SJCRH30 (cell line): ENCODE measurements at regions not wholly inside any gene's neighbourhood (a gene's known extent, or its start where the extent isn't known, plus 50 kb on each side); places are given as distances from the start of the nearest gene placed in this dataset.
"Not testable (repeated sequence)": the region's sequence is repeated elsewhere in the genome, so short reads cannot be mapped to it uniquely, and the experiment has no call there.

ENCODE experiments used
- DNase-seq, 2 experiments: peaks; one replicate each; pipeline ENCODE4 v3.0.0-alpha.2; 2015 to 2020
- H3K27ac ChIP-seq: fragments of 250-450 bp; sonication (Bioruptor Pico); 2 replicates; pipeline ENCODE4 v1.5.1; 2020; ENCODE audit warnings: mild to moderate bottlenecking, moderate library complexity
- H3K27me3 ChIP-seq: fragments of 250-450 bp; sonication (Bioruptor Pico); 2 replicates; pipeline ENCODE4 v1.5.1; 2020; ENCODE audit warnings: mild to moderate bottlenecking, moderate library complexity
- H3K36me3 ChIP-seq: fragments of 250-450 bp; sonication (Bioruptor Pico); 2 replicates; pipeline ENCODE4 v1.5.1; 2020; ENCODE audit warnings: mild to moderate bottlenecking, moderate library complexity
- H3K4me1 ChIP-seq: fragments of 250-450 bp; sonication (Bioruptor Pico); 2 replicates; pipeline ENCODE4 v1.5.1; 2020; ENCODE audit warnings: mild to moderate bottlenecking, moderate library complexity
- H3K4me3 ChIP-seq: fragments of 250-450 bp; sonication (Bioruptor Pico); 2 replicates; pipeline ENCODE4 v1.5.1; 2020; ENCODE audit warnings: mild to moderate bottlenecking, moderate library complexity
- H3K9me3 ChIP-seq: fragments of 250-450 bp; sonication (Bioruptor Pico); replicated peaks from 2 replicates; pipeline ENCODE4 v1.5.1; 2020; ENCODE audit warnings: mild to moderate bottlenecking, moderate library complexity

- H3K27ac ChIP-seq = no peak overlapping the region
- no peak overlapping the region for H3K4me3 ChIP-seq
- no peaks in the 10 kb centered on the region for H3K4me1 ChIP-seq
- H3K36me3 ChIP-seq = no peaks in the 10 kb centered on the region
- 0 out of 2 replicates have a peak, but pooled peaks cover 3% of the 10 kb centered on the region for H3K9me3 ChIP-seq
- H3K27me3 ChIP-seq = no peaks in the 10 kb centered on the region
- DNase-seq = peak in 1 of 2 experiments; percentile 23
These were observed 742.8 kb downstream of the NR2F1-AS1 start for GRCh38 chr5:92838253-92838652.

GRCh38 chr5:92836855-92837755 is 743.9 kb downstream of the NR2F1-AS1 start:
- Histone ChIP-seq H3K27me3 (no peaks in the 10 kb centered on the region), H3K36me3 (no peaks in the 10 kb centered on the region), H3K27ac (no peak overlapping the region), H3K9me3 (0 out of 2 replicates have a peak, but pooled peaks cover 3% of the 10 kb centered on the region), H3K4me3 (no peak overlapping the region), H3K4me1 (no peaks in the 10 kb centered on the region)
- no peak for DNase-seq

- Histone ChIP-seq H3K4me1 (no peaks in the 10 kb centered on the region), H3K27ac (no peak overlapping the region), H3K9me3 (no peaks in the 10 kb centered on the region), H3K27me3 (no peaks in the 10 kb centered on the region), H3K36me3 (no peaks in the 10 kb centered on the region), H3K4me3 (no peak overlapping the region)
- no peak for DNase-seq
These were observed 745.3 kb downstream of the NR2F1-AS1 start for GRCh38 chr5:92835712-92836111.

GRCh38 chr5:92823551-92823950 is 757.5 kb downstream of the NR2F1-AS1 start:
- H3K4me1 ChIP-seq, H3K9me3 ChIP-seq, H3K36me3 ChIP-seq, H3K27ac ChIP-seq, DNase-seq, H3K4me3 ChIP-seq, H3K27me3 ChIP-seq: not testable (repeated sequence)

- no peaks in the 10 kb centered on the region for H3K4me1 ChIP-seq
- H3K9me3 ChIP-seq = no peaks in the 10 kb centered on the region
- DNase-seq = no peak
- H3K36me3 ChIP-seq = no peaks in the 10 kb centered on the region
- no peaks in the 10 kb centered on the region for H3K27me3 ChIP-seq
- H3K4me3 ChIP-seq = no peak overlapping the region
- H3K27ac ChIP-seq = no peak overlapping the region
These were observed 758.8 kb downstream of the NR2F1-AS1 start for GRCh38 chr5:92822183-92822582.

- Histone ChIP-seq H3K9me3 (no peaks in the 10 kb centered on the region), H3K27ac (no peak overlapping the region), H3K27me3 (no peaks in the 10 kb centered on the region), H3K4me3 (no peak overlapping the region), H3K36me3 (no peaks in the 10 kb centered on the region), H3K4me1 (no peaks in the 10 kb centered on the region)
- DNase-seq = no peak
These were observed 771.1 kb downstream of the NR2F1-AS1 start for GRCh38 chr5:92809855-92810465.

- Histone ChIP-seq H3K4me3 (no peak overlapping the region), H3K27me3 (no peaks in the 10 kb centered on the region), H3K9me3 (no peaks in the 10 kb centered on the region), H3K36me3 (no peaks in the 10 kb centered on the region), H3K4me1 (no peaks in the 10 kb centered on the region), H3K27ac (no peak overlapping the region)
- no peak for DNase-seq
These were observed 772.5 kb downstream of the NR2F1-AS1 start for GRCh38 chr5:92808474-92808873.

- H3K27me3 ChIP-seq = no peaks in the 10 kb centered on the region
- DNase-seq = no peak
- no peak overlapping the region for H3K27ac ChIP-seq
- no peaks in the 10 kb centered on the region for H3K9me3 ChIP-seq
- H3K4me3 ChIP-seq = no peak overlapping the region
- H3K36me3 ChIP-seq = no peaks in the 10 kb centered on the region
- H3K4me1 ChIP-seq = no peaks in the 10 kb centered on the region
These were observed 773.9 kb downstream of the NR2F1-AS1 start for GRCh38 chr5:92807085-92807484.

- Histone ChIP-seq H3K27ac (no peak overlapping the region), H3K4me3 (no peak overlapping the region), H3K4me1 (0 out of 2 replicates have a peak, but pooled peaks cover 3% of the 10 kb centered on the region), H3K36me3 (no peaks in the 10 kb centered on the region), H3K27me3 (no peaks in the 10 kb centered on the region), H3K9me3 (no peaks in the 10 kb centered on the region)
- no peak for DNase-seq
These were observed 775.6 kb downstream of the NR2F1-AS1 start for GRCh38 chr5:92805446-92805845.

- Histone ChIP-seq H3K36me3 (no peaks in the 10 kb centered on the region), H3K4me1 (0 out of 2 replicates have a peak, but pooled peaks cover 3% of the 10 kb centered on the region), H3K4me3 (no peak overlapping the region), H3K9me3 (no peaks in the 10 kb centered on the region), H3K27me3 (no peaks in the 10 kb centered on the region), H3K27ac (no peak overlapping the region)
- DNase-seq = no peak
These were observed 779.1 kb downstream of the NR2F1-AS1 start for GRCh38 chr5:92801911-92802310.

- H3K9me3 ChIP-seq = no peaks in the 10 kb centered on the region
- H3K36me3 ChIP-seq = no peaks in the 10 kb centered on the region
- H3K27ac ChIP-seq = no peak overlapping the region
- H3K27me3 ChIP-seq = no peaks in the 10 kb centered on the region
- peak; percentile 46 to 72 for DNase-seq
- no peak overlapping the region for H3K4me3 ChIP-seq
- H3K4me1 ChIP-seq = 0 out of 2 replicates have a peak, but pooled peaks cover 3% of the 10 kb centered on the region
These were observed 780.7 kb downstream of the NR2F1-AS1 start for GRCh38 chr5:92800365-92800764.

GRCh38 chr5:92795633-92796032 is 785.4 kb downstream of the NR2F1-AS1 start:
- no peak for DNase-seq
- Histone ChIP-seq H3K9me3 (no peaks in the 10 kb centered on the region; the same call in 1 of the 2 replicates), H3K27ac (no peak overlapping the region), H3K4me1 (0 out of 2 replicates have a peak, but pooled peaks cover 2% of the 10 kb centered on the region), H3K27me3 (no peaks in the 10 kb centered on the region), H3K36me3 (no peaks in the 10 kb centered on the region), H3K4me3 (no peak overlapping the region)

GRCh38 chr5:92780057-92780456 is 801.0 kb downstream of the NR2F1-AS1 start:
- no peaks in the 10 kb centered on the region for H3K9me3 ChIP-seq
- DNase-seq = no peak
- no peaks in the 10 kb centered on the region for H3K27me3 ChIP-seq
- no peaks in the 10 kb centered on the region for H3K36me3 ChIP-seq
- no peak overlapping the region for H3K4me3 ChIP-seq
- no peak overlapping the region for H3K27ac ChIP-seq
- no peaks in the 10 kb centered on the region for H3K4me1 ChIP-seq

GRCh38 chr5:92779536-92779935 is 801.5 kb downstream of the NR2F1-AS1 start:
- Histone ChIP-seq H3K36me3 (no peaks in the 10 kb centered on the region), H3K27me3 (no peaks in the 10 kb centered on the region), H3K9me3 (no peaks in the 10 kb centered on the region), H3K4me1 (no peaks in the 10 kb centered on the region), H3K27ac (no peak overlapping the region), H3K4me3 (no peak overlapping the region)
- DNase-seq = no peak

- Histone ChIP-seq H3K4me1 (no peaks in the 10 kb centered on the region), H3K9me3 (no peaks in the 10 kb centered on the region), H3K27me3 (no peaks in the 10 kb centered on the region), H3K36me3 (no peaks in the 10 kb centered on the region), H3K4me3 (no peak overlapping the region), H3K27ac (no peak overlapping the region)
- no peak for DNase-seq
These were observed 802.8 kb downstream of the NR2F1-AS1 start for GRCh38 chr5:92778261-92778660.
